Fibroblast of skin of right quadriceps (primary cell): ENCODE measurements at regions not wholly inside any gene's neighbourhood (a gene's known extent, or its start where the extent isn't known, plus 50 kb on each side); places are given as distances from the start of the nearest gene placed in this dataset.
"Not testable (repeated sequence)": the region's sequence is repeated elsewhere in the genome, so short reads cannot be mapped to it uniquely, and the experiment has no call there.

ENCODE experiments used
- DNase-seq: peaks from one replicate; pipeline ENCODE4 v3.0.0-alpha.2; 2013

- DNase-seq, result peak; percentile 28
Observed at GRCh38 chr12:75751769-75752471, 240.5 kb upstream of the KRR1 start.

GRCh38 chr12:75750716-75751306 is 239.4 kb upstream of the KRR1 start:
- DNase-seq, result peak; percentile 82

- DNase-seq, result not testable (repeated sequence)
Observed at GRCh38 chr12:75748990-75749389, 237.6 kb upstream of the KRR1 start.

GRCh38 chr12:75748136-75748535 is 236.7 kb upstream of the KRR1 start:
- DNase-seq, result no peak

- peak; percentile 92 for DNase-seq
Observed at GRCh38 chr12:75747572-75748021, 236.2 kb upstream of the KRR1 start.

DNA sequence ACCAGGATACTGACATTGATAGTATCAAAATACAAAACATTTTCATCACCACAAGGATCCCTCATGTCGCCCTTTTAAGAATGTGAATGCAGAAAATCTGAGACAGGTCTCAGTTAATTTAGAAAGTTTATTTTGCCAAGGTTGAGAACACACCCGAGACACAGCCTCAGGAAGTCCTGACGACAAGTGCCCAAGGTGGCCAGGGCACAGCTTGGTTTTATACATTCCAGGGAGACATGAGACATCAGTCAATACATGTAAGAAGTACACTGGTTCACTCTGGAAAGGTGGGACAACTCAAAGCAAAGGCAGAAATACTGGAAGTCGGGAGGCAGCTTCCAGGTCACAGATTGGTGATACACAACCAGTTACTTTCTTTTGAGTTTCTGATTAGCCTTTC is 235.2 kb upstream of the KRR1 start:
- no peak for DNase-seq

DNA sequence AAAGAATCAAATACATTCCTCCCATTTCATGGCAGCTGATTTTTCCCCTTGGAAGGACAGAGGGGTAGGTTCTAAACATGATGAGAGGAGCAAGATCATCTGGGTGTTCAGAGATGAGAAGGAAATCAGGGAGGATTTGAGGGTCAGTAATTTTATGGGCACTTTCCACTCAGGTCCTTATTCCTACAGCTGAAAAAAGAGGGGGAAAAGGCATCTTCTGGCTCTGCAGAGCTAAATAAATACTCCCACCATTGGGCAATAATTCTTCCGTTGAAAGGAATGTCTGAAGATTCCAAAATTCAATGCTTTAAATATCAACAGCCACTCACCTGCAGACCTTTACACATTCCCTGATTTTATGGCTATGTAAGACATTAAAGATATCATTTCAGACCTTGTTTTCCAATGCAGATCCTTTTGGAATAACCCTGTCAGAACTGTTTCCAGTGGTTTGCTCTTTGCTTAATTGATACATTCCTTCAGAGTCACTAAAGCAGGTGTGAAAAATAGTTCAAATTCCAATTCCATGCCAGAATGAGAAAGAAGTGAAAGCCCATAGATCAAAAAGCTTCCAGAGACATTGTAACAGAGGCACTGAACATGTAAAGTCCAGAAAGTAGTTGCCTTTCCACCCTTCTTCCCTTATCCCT is 233.3 kb upstream of the KRR1 start:
- DNase-seq, result peak; percentile 28

- DNase-seq, result no peak
Observed at GRCh38 chr12:75742961-75743360, 231.6 kb upstream of the KRR1 start.

- DNase-seq, result no peak
Observed at GRCh38 chr12:75742048-75742447, 230.6 kb upstream of the KRR1 start.

DNA sequence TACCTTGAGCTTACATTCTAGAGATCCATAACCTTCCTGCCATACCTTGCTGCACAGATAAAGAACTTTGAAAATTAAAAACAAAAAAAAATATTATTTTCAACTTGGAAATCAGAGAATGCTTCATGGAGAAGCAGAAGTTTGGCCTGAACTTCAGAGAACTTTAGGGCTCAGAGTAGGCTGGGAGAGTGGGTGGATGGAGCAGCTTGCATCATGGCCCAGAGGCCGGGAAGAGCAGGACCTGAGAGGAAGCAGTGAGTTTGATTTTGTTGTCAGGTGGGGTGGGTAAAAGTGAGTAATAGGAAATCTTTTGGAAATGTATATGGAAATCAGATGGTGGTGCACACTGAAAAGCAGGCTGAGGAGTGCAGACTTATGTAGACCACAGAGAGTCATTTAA is 228.5 kb upstream of the KRR1 start:
- DNase-seq, result no peak

GRCh38 chr12:75739098-75739497 is 227.7 kb upstream of the KRR1 start:
- DNase-seq, result not testable (repeated sequence)

GRCh38 chr12:75738486-75738885 is 227.1 kb upstream of the KRR1 start:
- DNase-seq, result no peak

GRCh38 chr12:75735853-75736252 is 224.4 kb upstream of the KRR1 start:
- no peak for DNase-seq

- DNase-seq, result no peak
Observed at GRCh38 chr12:75728826-75729225, 217.4 kb upstream of the KRR1 start.

GRCh38 chr12:75727577-75727976 is 216.2 kb upstream of the KRR1 start:
- no peak for DNase-seq

DNA sequence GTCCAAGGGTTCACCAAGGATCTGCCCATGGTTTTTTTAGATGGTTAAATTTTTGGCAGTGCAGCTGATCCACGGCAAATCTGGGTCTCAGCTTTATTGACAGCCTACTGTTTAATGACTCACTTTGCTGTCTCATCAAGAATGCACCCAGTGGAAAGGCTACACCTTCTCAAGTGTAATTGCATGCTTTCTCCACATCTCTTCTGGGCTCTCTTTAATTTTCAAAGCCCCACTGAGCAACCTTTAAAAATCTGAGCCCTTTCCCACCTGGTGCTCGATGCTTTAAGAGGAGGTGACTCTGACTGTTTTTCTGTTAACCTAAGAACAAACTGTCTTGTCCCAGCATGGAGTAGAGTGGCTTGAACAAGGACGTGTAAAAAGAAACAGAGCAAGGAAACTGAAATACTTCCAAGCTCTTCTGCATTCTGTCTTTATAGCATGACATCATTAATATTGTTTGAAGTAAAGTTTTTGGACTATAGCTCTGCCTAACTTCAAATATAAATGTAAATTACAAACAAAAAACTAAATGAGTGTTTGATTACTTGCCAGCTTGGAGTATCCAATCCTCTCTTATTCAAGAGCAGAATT is 214.2 kb upstream of the KRR1 start:
- DNase-seq, result peak; percentile 73

DNA sequence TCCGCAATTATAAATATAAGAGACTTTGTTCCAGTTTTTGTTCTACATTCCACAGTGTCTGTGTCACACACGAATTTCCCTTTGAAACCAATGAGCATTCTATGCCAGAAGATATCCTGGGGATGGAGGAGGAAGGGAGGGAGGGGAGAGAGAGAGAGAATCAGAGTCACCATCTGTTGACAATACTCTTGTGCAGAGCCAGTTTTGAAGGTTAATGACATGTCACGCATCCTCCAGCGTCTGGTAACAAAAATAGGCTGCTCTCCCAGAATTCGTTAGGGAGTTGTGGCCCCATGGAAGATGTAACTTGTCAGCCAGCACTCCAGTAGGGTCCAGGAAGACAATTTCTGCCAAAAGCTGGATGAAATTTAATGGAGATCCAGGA is 213.5 kb upstream of the KRR1 start:
- DNase-seq, result peak; percentile 95

DNA sequence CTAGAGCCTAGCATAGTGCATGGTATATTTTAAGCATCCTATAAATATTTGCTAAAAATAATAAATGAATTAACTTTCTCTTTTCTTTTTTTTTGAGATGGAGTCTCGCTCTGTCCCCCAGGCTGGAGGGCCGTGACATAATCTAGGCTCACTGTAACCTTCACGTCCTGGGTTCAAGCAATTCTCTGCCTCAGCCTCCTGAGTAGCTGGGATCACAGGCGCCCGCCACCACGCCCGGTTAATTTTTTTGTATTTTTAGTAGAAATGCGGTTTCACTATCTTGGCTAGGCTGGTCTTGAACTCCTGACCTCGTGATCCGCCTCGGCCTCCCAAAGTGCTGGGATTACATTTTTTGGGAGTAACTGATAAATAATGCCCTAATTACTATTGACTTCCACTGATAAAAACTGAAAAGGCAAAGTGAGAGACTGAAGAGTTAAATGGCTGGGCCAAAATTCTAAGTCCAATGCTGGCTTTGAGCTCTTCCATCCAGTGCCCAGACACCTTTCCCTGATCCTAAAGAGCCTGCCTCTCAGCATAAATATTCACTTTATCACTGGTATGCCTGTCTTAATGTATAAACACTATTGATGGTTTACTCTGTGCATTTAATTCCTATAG is 213.0 kb upstream of the KRR1 start:
- DNase-seq, result no peak

- DNase-seq, result peak; percentile 92
Observed at GRCh38 chr12:75722714-75723200, 211.3 kb upstream of the KRR1 start.

DNA sequence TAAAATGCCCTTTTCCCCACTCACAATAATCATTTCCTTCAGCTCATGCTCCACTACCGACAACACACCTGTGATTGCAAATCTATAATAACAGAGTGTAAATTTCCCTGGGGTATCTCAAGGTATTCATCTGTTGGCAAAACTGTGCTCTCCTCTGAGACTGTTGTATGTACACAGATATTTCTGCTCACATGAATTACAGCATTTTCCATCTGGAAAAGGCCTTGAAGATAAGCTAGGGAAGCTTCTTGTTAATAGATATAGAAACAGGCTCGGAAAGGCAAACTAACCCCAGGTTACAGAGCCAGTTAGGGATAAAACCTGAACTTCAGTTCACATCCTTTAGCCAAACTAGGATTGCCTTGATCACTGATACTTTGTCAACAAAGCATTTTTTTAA is 210.4 kb upstream of the KRR1 start:
- no peak for DNase-seq

GRCh38 chr12:75720812-75721641 is 209.6 kb upstream of the KRR1 start:
- no peak for DNase-seq

GRCh38 chr12:75717902-75718301 is 206.5 kb upstream of the KRR1 start:
- no peak for DNase-seq
